B cell (primary cell): ENCODE measurements at regions not wholly inside any gene's neighbourhood (a gene's known extent, or its start where the extent isn't known, plus 50 kb on each side); places are given as distances from the start of the nearest gene placed in this dataset.

ENCODE experiments used
- ATAC-seq: fragments of 200-7000 bp; cut with Tn5 transposase; one replicate; pipeline ENCODE4 v1.10.0; 2021; ENCODE audit warnings: low read depth, mild to moderate bottlenecking, moderate number of reproducible peaks, moderate library complexity
- CTCF ChIA-PET: fragments of 350-600 bp; sonication (Branson Sonifier 250); formaldehyde crosslinking; loops from one replicate; lab custom pipeline; 2021; ENCODE audit warnings: antibody characterized with exemption, inconsistent platforms; lab: Charles Lee
- POLR2A ChIA-PET: fragments of 350-600 bp; sonication (Branson Sonifier 250); formaldehyde crosslinking; loops from one replicate; lab custom pipeline; 2021; ENCODE audit warnings: antibody characterized with exemption; lab: Charles Lee
- DNase-seq: peaks from one replicate; pipeline ENCODE4 v3.0.0; 2013
- H2AFZ ChIP-seq: 2 replicates; pipeline ENCODE4 v1.6.1; 2012; ENCODE audit warnings: mild to moderate bottlenecking, low read depth, low read length; ENCODE audit not compliant: insufficient read depth, poor library complexity, severe bottlenecking
- H3K27ac ChIP-seq, 2 donors: 1 replicate in 1 of 2; 2 replicates in 1 of 2; pipeline ENCODE4 v1.5.1; 2012 to 2013; ENCODE audit warnings: low read length in 2 of 2, mild to moderate bottlenecking in 2 of 2, moderate library complexity in 1 of 2
- H3K27me3 ChIP-seq, 4 experiments: fragments of 200-600 bp in 1 of 4; sonication (generic) in 1 of 4; replicated peaks in 1 of 4; 1 replicate in 2 of 4; 2 replicates in 2 of 4; pipeline versions ENCODE4 v1.6.1 to v1.7.0; 2013 to 2016; ENCODE audit warnings: low read length in 3 of 4, mild to moderate bottlenecking in 2 of 4, mixed read lengths in 1 of 4, moderate library complexity in 1 of 4; ENCODE audit not compliant: insufficient read depth in 4 of 4, control insufficient read depth in 3 of 4; ENCODE audit errors: control extremely low read depth in 1 of 4
- H3K36me3 ChIP-seq, 2 experiments: replicated peaks in 1 of 2; 1 replicate in 1 of 2; 2 replicates in 1 of 2; pipeline versions ENCODE4 v1.6.1 to v1.7.1; 2013; ENCODE audit warnings: low read length in 1 of 2; ENCODE audit not compliant: insufficient read depth in 2 of 2, control insufficient read depth in 1 of 2; ENCODE audit errors: control extremely low read depth in 1 of 2, extremely low read depth in 1 of 2
- H3K4me1 ChIP-seq, 2 donors: fragments of 200-600 bp in 1 of 2; sonication (generic) in 1 of 2; 1 replicate in 1 of 2; 2 replicates in 1 of 2; pipeline versions ENCODE4 v1.5.1 to v1.6.1; 2013 to 2017; ENCODE audit warnings: low read length in 2 of 2; ENCODE audit not compliant: control insufficient read depth in 2 of 2, insufficient read depth in 2 of 2
- H3K4me2 ChIP-seq: replicated peaks from 2 replicates; pipeline ENCODE3; 2012; ENCODE audit warnings: mild to moderate bottlenecking, low read depth, low read length; ENCODE audit not compliant: poor library complexity, severe bottlenecking
- H3K4me3 ChIP-seq, 5 experiments: fragments of 200-600 bp in 1 of 5; sonication (generic) in 1 of 5; 1 replicate in 3 of 5; 2 replicates in 2 of 5; pipeline versions ENCODE4 v1.5.1 to v1.7.0; 2011 to 2016; ENCODE audit warnings: low read length in 4 of 5, mild to moderate bottlenecking in 4 of 5, low read depth in 2 of 5, control low read depth in 1 of 5, moderate library complexity in 1 of 5; ENCODE audit not compliant: insufficient read depth in 1 of 5; ENCODE audit errors: control extremely low read depth in 1 of 5, extremely low read depth in 1 of 5
- H3K79me2 ChIP-seq: fragments of 200-600 bp; sonication (generic); one replicate; pipeline ENCODE4 v1.6.0; 2016; ENCODE audit warnings: low read length; ENCODE audit not compliant: control insufficient read depth, insufficient read depth
- H3K9ac ChIP-seq: fragments of 200-600 bp; sonication (generic); 2 replicates; pipeline ENCODE4 v1.6.1; 2017; ENCODE audit warnings: mild to moderate bottlenecking, low read length, moderate library complexity
- H3K9me3 ChIP-seq, 3 donors: one replicate each; pipeline versions ENCODE4 v1.6.1 to v1.7.1; 2013; ENCODE audit warnings: low read length in 2 of 3; ENCODE audit not compliant: control insufficient read depth in 2 of 3, insufficient read depth in 1 of 3; ENCODE audit errors: control extremely low read depth in 1 of 3
- H4K20me1 ChIP-seq: 2 replicates; pipeline ENCODE4 v1.6.0; 2012; ENCODE audit warnings: mild to moderate bottlenecking, low read length; ENCODE audit not compliant: insufficient read depth, control insufficient read depth, poor library complexity, severe bottlenecking
- H3K27ac Mint-ChIP-seq: one replicate; pipeline ENCODE4 v1.8.0; 2021; ENCODE audit warnings: mixed read lengths
- H3K27me3 Mint-ChIP-seq: one replicate; pipeline ENCODE4 v1.8.0; 2021; ENCODE audit warnings: mixed read lengths
- H3K4me1 Mint-ChIP-seq: one replicate; pipeline ENCODE4 v1.8.0; 2021; ENCODE audit warnings: mixed read lengths
- H3K4me3 Mint-ChIP-seq: one replicate; pipeline ENCODE4 v1.8.0; 2021; ENCODE audit warnings: mixed read lengths
- H3K9me3 Mint-ChIP-seq: one replicate; pipeline ENCODE4 v1.8.0; 2022; ENCODE audit warnings: mixed read lengths; ENCODE audit not compliant: insufficient read depth
- EZH2 ChIP-seq: IDR thresholded peaks from 2 replicates; pipeline ENCODE4 v1.6.1; 2012; ENCODE audit warnings: borderline replicate concordance, low read depth, mild to moderate bottlenecking, moderate library complexity, low read length; ENCODE audit not compliant: insufficient read depth, poor library complexity, severe bottlenecking
- WGBS: methylation state at CpG from one replicate; pipeline ENCODE4 v1.1.5; 2013; ENCODE audit warnings: missing lambda C conversion rate; ENCODE audit not compliant: insufficient coverage; 5-methylcytosine and 5-hydroxymethylcytosine counted together
- intact Hi-C: fragments of 100-400 bp; cut with micrococcal nuclease; formaldehyde crosslinking; loops from one replicate; pipeline ENCODE4 v1.10.0; 2022
- TF ChIP-seq, protein P1 (sequence below): fragments of 200-600 bp; IDR thresholded peaks from one replicate; pipeline ENCODE4 v1.8.0; 2022; ENCODE audit warnings: antibody characterized with exemption, mild to moderate bottlenecking

DNA sequence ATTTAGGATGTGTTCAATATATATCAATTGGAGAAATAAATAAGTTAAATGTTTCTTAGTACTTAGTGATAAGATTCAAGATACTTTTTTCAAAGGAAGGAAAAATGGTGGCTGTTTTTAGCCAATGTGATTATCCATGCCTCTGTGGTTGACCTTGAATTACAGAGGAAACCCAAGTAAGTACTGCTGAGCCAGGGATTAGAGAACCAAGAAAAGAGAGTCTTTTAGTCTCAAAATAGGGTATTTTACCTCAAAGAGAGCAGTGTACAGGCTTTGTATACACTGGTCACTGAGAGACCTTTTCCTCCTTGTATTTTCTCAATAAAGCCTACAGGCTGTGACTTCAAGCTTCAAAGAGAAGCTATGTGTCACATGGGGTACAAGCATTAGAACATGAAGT is 1075.3 kb downstream of the ADGRL3 start:
- ChIA-PET POLR2A (no interaction called here), CTCF (no interaction called here)
- no peaks in the 10 kb centered on the region for H3K36me3 ChIP-seq
- intact Hi-C loops = no loop called here
- no peak overlapping the region for H3K4me3 Mint-ChIP-seq
- peaks cover 2% of the 10 kb centered on the region for H3K9me3 Mint-ChIP-seq
- no peak overlapping the region for H3K4me2 ChIP-seq
- H3K27ac ChIP-seq = no peak overlapping the region
- ATAC-seq = no peak
- no peaks in the 10 kb centered on the region for H3K4me1 Mint-ChIP-seq
- no peaks in the 10 kb centered on the region for H3K27me3 Mint-ChIP-seq
- DNase-seq = no peak
- H3K9me3 ChIP-seq = no peaks in the 10 kb centered on the region
- no peak overlapping the region for H2AFZ ChIP-seq
- H4K20me1 ChIP-seq = no peaks in the 10 kb centered on the region
- no peak overlapping the region for H3K27ac Mint-ChIP-seq
- no peaks in the 10 kb centered on the region for H3K4me1 ChIP-seq
- H3K79me2 ChIP-seq = no peaks in the 10 kb centered on the region
- TF ChIP-seq, protein P1, sequence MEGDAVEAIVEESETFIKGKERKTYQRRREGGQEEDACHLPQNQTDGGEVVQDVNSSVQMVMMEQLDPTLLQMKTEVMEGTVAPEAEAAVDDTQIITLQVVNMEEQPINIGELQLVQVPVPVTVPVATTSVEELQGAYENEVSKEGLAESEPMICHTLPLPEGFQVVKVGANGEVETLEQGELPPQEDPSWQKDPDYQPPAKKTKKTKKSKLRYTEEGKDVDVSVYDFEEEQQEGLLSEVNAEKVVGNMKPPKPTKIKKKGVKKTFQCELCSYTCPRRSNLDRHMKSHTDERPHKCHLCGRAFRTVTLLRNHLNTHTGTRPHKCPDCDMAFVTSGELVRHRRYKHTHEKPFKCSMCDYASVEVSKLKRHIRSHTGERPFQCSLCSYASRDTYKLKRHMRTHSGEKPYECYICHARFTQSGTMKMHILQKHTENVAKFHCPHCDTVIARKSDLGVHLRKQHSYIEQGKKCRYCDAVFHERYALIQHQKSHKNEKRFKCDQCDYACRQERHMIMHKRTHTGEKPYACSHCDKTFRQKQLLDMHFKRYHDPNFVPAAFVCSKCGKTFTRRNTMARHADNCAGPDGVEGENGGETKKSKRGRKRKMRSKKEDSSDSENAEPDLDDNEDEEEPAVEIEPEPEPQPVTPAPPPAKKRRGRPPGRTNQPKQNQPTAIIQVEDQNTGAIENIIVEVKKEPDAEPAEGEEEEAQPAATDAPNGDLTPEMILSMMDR = no peak
- no peak for TF ChIP-seq EZH2
- H3K9ac ChIP-seq = no peak overlapping the region
- H3K27me3 ChIP-seq = no peaks in the 10 kb centered on the region
- no peak overlapping the region for H3K4me3 ChIP-seq

DNA sequence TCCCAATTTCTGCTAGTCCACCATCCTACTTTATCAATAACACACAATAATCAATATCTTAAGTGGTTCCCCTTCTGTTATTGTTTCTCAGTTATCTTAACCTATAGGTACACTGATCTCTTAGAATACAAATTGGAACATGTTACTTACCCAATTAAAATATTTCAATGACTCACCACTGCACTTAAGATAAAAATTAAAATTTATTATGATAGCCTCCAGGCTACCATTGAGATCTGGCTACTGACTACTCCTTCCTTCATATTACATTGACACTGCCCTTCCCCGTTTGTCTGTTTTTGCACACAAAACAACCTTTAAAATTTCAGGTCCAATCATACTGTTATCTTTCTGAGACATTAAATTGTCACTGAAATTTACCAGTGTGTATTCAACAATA is 1074.7 kb downstream of the ADGRL3 start:
- ATAC-seq (no peak), DNase-seq (no peak)
- H3K27me3 Mint-ChIP-seq = no peaks in the 10 kb centered on the region
- H3K27me3 ChIP-seq = no peaks in the 10 kb centered on the region
- no peaks in the 10 kb centered on the region for H3K36me3 ChIP-seq
- ChIA-PET CTCF (no interaction called here), POLR2A (no interaction called here)
- intact Hi-C loops = no loop called here
- H3K4me1 ChIP-seq = no peaks in the 10 kb centered on the region
- peaks cover 2% of the 10 kb centered on the region for H3K9me3 Mint-ChIP-seq
- no peaks in the 10 kb centered on the region for H4K20me1 ChIP-seq
- H3K27ac Mint-ChIP-seq = no peak overlapping the region
- no peak overlapping the region for H3K4me2 ChIP-seq
- H3K4me1 Mint-ChIP-seq = no peaks in the 10 kb centered on the region
- H3K4me3 Mint-ChIP-seq = no peak overlapping the region
- H3K9me3 ChIP-seq = no peaks in the 10 kb centered on the region
- WGBS = 100% methylated on average over 1 of the region's 1 CpG
- H3K4me3 ChIP-seq = no peak overlapping the region
- H3K79me2 ChIP-seq = no peaks in the 10 kb centered on the region
- no peak for TF ChIP-seq EZH2
- TF ChIP-seq, protein P1 = no peak
- no peak overlapping the region for H3K9ac ChIP-seq
- no peak overlapping the region for H2AFZ ChIP-seq
- H3K27ac ChIP-seq = no peak overlapping the region
